HG03060 (cell line): ENCODE measurements at regions not wholly inside any gene's neighbourhood (a gene's known extent, or its start where the extent isn't known, plus 50 kb on each side); places are given as distances from the start of the nearest gene placed in this dataset.

Experiments
- ATAC-seq: cut with Tn5 transposase; IDR thresholded peaks from one replicate; pipeline ENCODE4 v1.9.1; 2021; ENCODE audit warnings: low read depth, moderate number of reproducible peaks; ENCODE audit not compliant: unreplicated experiment

DNA sequence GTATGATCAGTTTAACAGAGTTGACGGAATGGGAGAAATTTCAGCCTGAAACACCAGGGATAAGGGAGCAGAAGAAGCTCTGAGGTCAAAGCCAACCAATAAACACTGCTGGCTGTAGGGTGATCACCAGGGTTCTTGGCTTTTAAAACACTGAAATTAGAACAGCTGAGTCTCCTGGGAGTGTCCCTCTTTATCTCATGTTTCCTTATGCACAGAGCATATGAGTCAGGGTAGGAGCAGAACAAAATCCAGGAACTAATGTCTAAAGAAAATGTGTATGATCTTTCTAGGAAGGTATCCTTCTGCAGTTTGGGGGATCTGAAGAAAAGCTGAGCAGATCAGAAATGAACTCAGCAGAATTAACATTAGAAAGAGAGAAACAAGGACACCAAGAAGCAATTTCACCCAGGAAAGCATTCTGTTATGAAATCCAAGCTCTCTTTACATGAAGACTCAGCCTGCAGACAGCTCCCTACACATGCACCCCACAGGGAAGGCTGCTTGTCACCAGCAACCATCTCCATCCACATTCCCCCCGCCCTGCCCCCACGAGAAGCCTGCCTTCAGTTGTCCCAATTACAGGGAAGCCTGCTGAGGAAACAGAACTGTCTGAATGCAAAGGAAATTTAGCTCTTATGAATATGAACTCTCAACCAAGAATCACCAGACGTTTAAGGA is 469.7 kb downstream of the PDCD6IP start:
- no peak for ATAC-seq

DNA sequence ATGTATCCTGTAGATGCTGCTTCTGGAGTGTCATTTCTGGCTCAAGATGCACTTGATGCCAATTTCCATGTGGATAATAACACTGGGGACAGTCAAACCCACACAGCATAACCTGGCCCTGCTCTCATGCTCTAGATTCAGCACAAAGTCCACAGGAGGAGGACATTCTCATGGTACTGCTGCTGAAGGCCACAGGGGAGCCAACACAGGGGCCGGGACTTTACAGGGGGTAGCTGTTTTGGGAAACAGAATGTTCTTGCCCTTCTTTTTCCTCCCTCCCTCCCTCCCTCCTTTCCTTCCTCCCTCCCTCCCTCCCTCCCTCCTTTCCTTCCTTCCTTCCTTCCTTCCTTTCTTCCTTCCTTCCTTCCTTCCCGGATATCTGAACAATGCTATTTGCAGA is 477.4 kb downstream of the PDCD6IP start:
- ATAC-seq: no peak

DNA sequence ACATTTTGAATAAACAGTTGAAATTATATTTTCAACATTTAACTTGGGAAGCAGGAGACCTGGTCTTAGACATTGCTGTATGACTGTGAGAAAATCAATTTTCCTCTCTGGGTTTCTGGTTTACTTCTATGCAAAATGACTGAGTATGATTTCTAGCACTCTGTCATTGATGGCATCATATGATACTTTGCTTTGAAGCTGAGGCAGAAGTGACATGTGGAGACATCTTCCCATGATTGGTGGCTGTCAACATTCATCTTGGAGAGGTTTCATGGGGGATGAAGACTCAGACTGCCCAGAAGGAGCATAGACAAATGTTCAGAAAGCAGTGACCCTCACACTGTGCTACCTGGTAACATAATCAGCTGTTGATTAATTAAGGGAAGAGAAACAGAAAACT is 477.9 kb downstream of the PDCD6IP start:
- no peak for ATAC-seq

DNA sequence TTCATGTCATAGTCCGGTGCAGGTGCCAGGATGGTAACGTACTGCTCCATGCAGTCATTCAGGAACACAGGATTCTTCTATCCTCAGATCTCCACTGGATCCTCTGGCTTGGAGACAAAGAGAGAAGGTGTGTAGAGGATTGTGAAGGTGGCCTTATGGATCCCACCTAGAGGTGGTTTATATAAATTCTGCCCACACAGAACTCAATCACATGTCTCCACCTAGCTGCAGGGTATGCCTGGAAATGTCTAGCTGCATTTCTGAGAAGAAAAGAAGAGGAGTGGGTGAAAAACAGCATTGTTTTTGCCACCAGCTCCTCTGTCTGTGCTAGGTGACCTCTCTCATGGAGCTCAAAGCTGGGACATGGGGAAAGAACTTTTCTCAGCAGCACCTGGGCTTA is 478.7 kb downstream of the PDCD6IP start:
- ATAC-seq: no peak

DNA sequence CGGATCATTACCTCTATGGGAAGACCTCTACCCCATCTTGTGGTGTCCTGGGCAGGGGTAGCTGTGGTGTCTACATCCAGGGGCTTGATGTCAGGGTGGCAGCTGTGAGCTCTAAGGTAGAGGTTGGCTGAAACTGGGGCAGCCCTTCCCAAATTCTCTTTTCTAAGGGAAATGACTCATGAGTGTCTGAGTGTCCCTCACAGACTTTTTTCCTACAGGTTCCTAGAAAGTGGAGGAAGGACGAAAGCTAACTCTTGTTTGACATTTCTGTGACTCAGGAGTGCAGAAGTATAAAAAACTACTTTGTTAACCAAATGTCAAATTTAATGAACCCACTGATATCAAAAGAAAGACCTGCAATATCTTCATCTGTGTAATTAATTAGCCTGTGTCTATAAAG is 481.5 kb downstream of the PDCD6IP start:
- ATAC-seq: no peak

DNA sequence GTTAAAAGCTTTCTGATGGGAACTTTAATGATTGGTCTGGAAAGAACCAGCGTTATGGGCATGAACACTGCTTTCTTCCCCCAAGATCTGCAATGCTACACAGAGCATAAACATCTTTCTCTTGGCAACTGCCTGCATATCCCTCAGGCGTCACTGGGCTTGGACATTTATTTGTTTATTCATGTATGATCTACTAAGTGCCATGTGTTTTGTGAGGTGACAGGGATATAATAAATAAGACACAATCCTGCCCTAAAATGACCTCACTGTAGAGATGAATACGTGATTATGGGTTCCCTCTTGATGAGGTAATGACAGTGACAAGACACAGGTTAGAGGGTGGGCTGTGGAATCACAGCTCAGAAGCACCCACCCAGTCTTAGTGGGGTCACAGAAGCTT is 485.3 kb downstream of the PDCD6IP start:
- ATAC-seq: no peak

DNA sequence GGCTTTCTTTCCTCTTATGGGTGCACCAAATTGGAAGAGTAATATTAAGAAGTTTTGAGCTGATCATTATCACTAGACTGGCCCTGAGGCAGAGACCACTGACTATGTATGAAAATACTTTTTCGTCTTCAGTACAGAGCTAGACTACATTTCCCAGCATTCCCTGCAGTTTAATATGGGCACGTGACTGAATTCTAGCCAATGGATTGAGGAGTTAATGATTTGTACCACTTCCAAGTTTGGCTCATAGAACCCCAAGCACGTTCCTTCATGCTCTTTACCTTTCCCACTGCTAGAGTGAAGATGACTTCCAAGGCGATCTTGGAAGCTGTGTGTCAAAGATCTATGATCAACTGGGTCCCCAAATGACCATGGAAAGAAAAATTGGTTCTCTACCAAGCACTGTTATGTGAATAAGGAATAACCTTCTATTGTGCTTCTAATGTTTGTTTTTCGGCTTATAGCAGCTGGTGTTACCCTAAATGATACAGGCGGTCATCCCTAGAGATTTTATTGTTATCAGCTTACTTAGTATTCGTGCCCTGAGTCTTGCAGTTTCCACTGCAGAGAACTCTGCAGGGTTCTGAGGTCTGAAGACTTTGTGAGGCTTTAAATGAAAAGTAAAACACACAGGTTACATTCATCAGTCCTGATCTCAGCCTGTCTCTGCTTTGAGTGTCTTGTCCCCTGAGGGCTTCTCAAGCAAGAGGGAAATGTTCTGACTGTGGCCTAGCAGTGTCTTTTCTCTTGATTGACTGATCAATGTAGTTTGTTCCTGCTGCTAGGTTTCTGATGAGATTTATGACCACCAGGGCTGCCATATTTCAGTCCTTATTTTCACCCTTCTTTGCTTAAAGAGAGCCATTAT is 486.8 kb downstream of the PDCD6IP start:
- no peak for ATAC-seq

DNA sequence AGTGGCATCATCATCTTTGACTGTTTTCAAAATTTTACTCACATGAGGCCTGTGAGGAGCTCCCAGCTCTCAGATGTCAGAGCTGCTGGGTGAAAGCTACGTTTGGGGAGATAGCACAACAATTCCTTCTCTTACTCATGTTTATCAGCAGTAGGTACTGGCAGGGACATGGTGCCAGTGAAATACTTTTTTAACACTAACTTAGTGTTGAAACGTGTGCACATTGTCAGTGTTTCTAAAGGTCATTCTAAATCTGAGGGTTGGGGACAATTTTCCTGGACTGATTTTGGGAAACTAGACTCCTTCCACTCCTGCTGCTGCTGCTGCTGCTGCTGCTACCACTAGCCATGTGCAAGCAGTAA is 487.4 kb downstream of the PDCD6IP start:
- no peak for ATAC-seq

DNA sequence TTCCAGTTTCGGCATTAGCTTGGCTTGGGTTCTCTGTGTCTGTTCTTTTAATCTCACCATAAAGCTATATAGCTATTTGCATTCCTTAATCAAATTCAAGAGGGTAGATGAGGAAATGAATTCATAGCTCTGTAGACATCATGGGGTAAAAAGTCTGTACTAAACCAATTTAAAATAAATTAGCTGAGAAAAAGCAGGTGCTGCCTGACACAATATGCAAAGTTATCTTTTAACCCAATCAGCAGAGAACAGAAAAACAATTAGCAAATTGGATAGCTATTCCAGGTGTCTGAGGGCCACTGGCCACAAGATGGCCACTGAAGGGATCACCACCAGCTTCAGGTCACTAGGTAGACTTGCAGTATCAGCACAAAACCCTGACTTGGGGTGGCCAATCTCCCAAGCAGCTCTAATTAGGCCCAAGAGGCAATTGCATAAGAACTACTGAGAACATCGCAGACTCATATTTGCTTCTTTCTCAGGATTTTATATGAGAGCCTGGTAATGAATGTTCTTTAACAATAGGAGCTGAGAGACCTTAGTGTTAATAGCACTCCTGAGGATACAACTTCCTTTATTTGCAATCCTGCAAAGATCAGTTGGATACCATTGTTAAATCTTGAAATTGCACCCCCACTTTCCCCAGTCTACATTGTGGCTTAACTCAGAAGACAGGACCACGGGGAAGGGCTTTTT is 494.3 kb downstream of the PDCD6IP start:
- no peak for ATAC-seq

DNA sequence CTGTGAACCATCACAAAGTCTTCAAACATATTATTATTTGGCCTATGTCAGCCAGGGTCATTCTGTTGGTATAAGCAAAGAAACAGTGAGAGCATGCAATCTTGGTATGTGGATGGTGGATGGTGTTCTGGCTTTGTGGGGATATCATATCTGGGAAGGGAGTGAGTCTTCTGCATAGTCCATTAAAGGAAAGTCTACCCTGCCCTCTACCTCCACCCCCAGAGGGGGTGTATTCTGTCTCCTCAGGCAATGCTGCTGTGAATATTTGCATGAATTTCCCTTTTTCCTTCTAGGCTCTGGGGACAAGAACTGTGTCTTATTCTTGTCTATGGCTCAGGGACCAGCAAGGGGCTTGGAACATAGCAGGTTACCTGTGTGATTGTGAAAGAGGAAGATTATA is 495.8 kb downstream of the PDCD6IP start:
- no peak for ATAC-seq

DNA sequence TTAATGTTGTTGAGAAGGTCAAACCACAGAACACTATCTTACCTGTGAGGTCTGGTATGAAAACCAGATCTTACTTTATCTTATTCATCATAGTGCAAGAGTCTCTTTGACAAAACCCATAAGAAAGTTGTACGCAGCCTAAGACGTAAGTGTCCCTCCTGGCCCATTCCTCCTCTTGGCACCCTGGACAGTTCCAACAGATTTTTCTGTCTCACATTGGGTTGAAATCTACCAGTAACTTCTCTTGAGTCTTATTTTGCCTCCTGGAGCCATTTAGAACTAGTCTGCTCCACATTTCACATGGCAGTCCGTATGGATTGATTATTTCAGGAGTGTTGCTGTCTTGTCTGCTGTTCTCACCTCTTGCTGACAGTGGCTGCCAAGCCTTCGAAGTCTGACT is 498.4 kb downstream of the PDCD6IP start:
- ATAC-seq: no peak

DNA sequence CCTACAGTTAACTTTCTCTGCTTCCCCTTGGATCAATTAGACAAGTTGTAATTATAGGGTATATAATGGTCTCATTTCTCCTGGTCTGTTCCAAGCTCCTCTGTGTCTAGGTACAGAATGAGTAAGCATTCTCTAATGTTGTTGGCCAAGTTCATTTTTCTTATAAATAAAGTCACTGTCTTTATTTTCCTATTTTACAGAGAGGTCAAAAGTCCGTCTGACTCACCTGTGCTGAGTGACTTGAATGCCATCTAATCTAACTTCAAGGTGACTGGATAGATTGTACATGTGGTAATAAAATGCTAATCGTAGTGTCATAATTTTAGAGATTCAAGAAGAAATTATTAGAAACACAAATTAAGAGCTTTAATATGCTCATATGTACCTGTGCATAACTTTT is 500.2 kb downstream of the PDCD6IP start:
- no peak for ATAC-seq

DNA sequence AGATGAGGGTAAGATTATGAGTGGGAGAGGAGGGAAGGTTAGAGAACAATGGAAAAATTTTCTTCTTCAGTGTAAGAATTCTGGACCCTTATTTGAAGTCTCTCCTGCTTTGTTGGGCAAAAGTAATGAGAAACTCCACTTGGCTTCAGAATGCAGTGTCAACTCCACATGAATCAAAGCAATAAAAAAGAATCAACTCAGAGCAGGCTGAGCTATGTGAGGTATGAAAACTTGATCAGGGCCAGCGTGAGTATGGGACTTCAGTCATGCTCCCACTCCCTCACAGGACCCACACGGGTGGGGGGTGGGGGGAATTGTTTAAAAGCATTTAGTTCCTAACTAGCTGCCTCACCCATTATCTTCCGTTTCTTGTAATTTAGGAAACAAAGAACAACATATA is 502.2 kb downstream of the PDCD6IP start:
- ATAC-seq: no peak

DNA sequence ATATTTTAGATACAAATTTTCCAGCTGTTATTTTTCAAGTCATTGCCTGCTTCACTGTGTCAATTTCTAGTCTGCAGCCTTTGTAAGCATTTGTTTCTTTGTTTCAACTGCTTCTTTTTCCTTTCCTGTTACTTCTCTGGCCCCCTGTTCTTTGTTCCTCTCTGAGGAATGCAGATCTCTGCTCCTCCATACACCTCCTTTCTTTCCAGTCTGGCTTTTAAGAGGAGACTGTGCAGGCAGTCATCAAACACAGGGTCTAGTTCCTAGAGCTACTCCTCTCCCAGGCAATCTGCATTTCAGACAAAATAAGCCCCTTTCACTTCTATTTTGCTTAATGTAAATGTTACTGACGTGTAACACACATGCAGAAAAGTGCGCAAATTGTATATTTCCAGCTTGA is 502.9 kb downstream of the PDCD6IP start:
- no peak for ATAC-seq

DNA sequence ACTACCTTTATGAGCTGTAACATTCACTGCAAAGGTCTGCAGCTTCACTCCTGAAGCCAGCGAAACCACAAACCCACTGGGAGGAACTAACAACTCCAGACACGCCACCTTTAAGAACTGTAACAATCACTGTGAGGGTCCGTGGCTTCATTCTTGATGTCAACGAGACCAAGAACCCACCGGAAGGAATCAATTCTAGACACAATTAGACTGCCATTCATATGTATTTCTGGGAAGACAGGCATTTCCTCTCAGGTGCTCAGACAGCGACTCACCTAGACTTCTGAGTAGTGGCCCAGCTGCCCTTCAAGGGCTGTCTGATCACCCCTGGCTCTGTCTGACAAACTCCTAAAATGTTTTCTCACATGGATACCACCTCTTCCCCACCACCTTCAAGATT is 506.8 kb downstream of the PDCD6IP start:
- no peak for ATAC-seq

DNA sequence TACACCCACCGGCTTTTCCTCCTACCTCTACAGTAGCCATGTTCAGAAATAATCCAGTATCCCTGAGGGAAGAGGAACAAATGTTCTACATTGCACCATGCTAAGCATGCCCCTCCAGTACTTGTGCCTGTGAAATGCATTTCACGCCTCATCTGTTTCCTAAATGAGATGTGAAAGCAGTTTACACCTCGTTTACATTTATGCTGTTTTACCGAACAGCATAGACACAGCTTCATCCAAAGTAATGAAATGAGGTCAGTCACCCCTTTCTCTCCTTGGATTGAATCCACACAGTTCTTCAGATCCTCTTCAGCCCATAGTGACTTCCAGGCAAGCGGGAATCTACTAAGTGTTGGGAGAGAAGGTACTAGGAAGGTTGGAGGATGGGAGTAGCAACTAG is 514.3 kb downstream of the PDCD6IP start:
- ATAC-seq: no peak

DNA sequence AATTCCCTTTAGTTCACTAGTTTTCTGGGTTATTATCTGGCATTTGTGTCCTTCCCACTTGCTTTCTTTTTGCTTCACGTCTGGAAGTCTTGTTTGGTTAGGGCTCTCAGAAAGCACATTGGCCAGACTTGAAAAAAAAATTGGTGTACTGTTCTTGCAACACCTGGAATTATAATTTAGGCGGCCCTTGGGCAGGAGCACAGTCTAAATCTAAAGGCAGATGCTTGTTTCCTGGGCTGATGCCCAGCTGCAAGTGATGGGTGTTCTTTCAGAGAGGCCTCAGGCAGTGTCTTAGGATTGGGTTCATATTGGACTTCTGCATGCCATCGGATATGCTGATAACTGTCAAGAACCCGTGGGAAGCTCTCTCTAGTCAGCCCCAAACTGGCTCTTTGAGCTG is 521.5 kb downstream of the PDCD6IP start:
- no peak for ATAC-seq

DNA sequence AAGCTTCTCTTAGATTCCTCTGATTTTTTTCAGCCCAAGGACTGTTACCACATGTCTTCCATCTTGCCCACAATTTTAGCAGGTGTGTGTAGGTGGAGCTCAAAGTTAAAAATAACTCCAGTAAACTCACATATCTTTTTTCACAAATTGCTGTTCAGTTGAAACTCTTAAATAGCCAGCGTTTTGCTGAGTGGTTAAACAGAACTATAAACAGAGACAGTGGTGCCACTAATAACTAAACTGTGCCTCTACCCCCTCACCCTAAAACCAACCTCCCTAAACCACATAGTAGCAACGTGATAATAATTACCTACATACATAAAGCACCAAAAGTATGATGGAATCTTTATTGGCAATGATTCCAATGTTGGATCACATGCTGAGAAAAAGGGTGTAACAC is 525.1 kb downstream of the PDCD6IP start:
- peak; percentile 71 for ATAC-seq

DNA sequence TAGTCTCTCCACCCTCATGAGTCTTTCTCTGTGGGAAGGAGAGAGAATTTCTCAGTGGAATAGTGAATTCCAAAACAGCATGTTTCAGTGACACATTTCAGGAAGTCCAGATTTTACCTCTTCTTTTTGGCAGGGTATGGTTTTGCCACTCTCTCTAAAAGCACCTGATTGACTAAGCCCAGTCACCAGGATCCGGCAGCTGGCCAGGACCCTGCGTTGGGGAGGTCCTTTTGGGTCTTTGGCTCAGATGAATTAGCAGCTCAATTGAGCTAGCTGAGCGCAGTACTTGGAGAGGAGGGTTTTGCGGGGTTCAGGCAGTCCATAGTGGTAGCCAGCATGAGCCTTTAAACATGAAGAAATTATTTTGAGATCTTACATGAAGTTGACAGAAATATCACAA is 548.2 kb downstream of the PDCD6IP start:
- no peak for ATAC-seq

DNA sequence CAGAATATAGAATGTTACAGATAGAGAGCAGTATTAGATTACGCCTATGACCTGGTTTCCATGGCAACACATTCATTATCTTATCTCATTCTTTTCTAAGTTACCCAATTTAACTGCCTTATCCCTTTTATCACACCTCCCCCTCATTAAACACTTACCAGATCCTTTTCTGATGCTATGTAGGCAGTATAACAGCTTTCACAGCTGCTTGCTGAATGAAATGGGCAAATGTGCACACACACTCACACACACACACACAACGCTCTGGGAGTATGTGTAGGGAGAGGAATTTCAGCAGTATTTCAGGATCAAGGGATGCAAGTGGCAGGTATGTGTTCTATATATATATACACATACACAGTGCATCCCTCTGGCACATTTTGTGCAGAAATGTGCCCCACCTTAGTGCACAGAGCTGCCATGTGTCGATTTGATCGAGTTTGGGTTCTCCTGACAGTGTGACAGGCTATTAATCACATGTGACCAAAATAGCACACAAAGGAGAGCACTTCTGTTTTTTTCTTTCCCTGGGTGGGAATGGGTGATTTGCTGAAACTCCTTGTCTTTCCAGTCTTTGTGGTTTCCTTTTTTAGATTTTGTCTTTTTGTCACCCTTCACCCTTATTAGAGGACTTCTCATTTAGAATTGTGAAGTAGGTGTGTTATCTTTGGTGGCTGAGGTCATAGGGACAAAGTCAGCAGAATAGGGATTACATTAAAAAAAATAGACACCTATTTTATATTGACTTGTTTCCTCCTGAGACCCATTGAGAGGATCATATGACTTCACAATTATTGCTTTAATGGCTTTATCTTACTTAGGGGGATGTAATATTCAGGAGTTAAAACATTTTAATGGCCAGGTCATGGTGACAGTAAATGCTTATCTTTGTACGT is 553.7 kb downstream of the PDCD6IP start:
- ATAC-seq: no peak
